Testis (tissue), 2 donors: ENCODE measurements at regions not wholly inside any gene's neighbourhood (a gene's known extent, or its start where the extent isn't known, plus 50 kb on each side); places are given as distances from the start of the nearest gene placed in this dataset.

Experiments used
- POLR2A ChIP-seq: fragments of 450-650 bp; IDR thresholded peaks from one replicate; pipeline ENCODE4 v1.6.1; 2017; ENCODE audit warnings: antibody characterized with exemption, mild to moderate bottlenecking, moderate library complexity
- TF ChIP-seq, protein P1 (sequence below), 3 experiments: fragments of 450-650 bp in 2 of 3; fragments of 200-600 bp in 1 of 3; sonication (generic) in 1 of 3; IDR thresholded peaks; one replicate each; pipeline ENCODE4 v1.5.1; 2016 to 2019; ENCODE audit warnings: antibody characterized with exemption in 3 of 3, mild to moderate bottlenecking in 2 of 3, moderate library complexity in 1 of 3

DNA sequence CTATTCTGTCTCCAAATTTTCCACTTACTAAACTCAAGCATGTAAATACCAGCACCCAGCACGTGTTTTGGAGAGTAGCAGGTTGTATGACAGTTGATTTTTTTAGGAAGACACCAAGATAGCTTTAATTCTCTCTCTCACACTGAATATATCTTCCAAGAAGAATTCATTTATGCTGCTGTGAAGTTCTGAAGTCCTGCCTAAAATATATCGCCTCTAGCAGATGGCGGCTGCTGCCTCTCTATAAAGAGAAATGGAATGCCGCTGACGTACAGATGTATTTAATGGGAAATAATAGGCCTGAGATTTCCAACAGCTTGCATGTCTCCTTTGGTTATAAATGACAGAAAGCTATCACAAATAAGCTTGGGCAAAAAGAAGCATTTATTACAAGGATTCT is 74.7 kb downstream of the PFDN4 start:
- TF ChIP-seq, protein P1, sequence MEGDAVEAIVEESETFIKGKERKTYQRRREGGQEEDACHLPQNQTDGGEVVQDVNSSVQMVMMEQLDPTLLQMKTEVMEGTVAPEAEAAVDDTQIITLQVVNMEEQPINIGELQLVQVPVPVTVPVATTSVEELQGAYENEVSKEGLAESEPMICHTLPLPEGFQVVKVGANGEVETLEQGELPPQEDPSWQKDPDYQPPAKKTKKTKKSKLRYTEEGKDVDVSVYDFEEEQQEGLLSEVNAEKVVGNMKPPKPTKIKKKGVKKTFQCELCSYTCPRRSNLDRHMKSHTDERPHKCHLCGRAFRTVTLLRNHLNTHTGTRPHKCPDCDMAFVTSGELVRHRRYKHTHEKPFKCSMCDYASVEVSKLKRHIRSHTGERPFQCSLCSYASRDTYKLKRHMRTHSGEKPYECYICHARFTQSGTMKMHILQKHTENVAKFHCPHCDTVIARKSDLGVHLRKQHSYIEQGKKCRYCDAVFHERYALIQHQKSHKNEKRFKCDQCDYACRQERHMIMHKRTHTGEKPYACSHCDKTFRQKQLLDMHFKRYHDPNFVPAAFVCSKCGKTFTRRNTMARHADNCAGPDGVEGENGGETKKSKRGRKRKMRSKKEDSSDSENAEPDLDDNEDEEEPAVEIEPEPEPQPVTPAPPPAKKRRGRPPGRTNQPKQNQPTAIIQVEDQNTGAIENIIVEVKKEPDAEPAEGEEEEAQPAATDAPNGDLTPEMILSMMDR (IDR thresholded peaks at IDR 0.05): no peak
- no peak for TF ChIP-seq POLR2A
